Tibial nerve (tissue), 3 donors: ENCODE measurements at regions not wholly inside any gene's neighbourhood (a gene's known extent, or its start where the extent isn't known, plus 50 kb on each side); places are given as distances from the start of the nearest gene placed in this dataset.

Experiments
- CTCF ChIP-seq, 5 experiments: fragments of 200-600 bp in 3 of 5; fragments of 450-650 bp in 2 of 5; sonication (generic) in 3 of 5; IDR thresholded peaks; one replicate each; pipeline ENCODE4 v1.5.1; 2016 to 2019; ENCODE audit warnings: antibody characterized with exemption in 5 of 5, mild to moderate bottlenecking in 3 of 5, moderate library complexity in 2 of 5
- POLR2A ChIP-seq, 2 donors: fragments of 450-650 bp; IDR thresholded peaks; one replicate each; pipeline ENCODE4 v1.6.1; 2017; ENCODE audit warnings: antibody characterized with exemption in 2 of 2, mild to moderate bottlenecking in 2 of 2, moderate library complexity in 2 of 2

GRCh38 chr6:130575557-130575956, 209.7 kb downstream of the TMEM200A start:
- TF ChIP-seq CTCF (IDR thresholded peaks at IDR 0.05) (no peak), POLR2A (IDR thresholded peaks at IDR 0.05) (no peak)
